Esophagus squamous epithelium (tissue), 4 donors: ENCODE measurements at regions not wholly inside any gene's neighbourhood (a gene's known extent, or its start where the extent isn't known, plus 50 kb on each side); places are given as distances from the start of the nearest gene placed in this dataset.

Experiments used
- POLR2A ChIP-seq, 4 donors: fragments of 450-650 bp; IDR thresholded peaks; one replicate each; pipeline ENCODE4 v1.6.1; 2017; ENCODE audit warnings: antibody characterized with exemption in 4 of 4, mild to moderate bottlenecking in 4 of 4, moderate library complexity in 3 of 4
- TF ChIP-seq, protein P1 (sequence below), 6 experiments: fragments of 450-650 bp in 4 of 6; fragments of 200-600 bp in 2 of 6; sonication (generic) in 2 of 6; IDR thresholded peaks; one replicate each; pipeline ENCODE4 v1.5.1; 2016 to 2019; ENCODE audit warnings: antibody characterized with exemption in 6 of 6, mild to moderate bottlenecking in 4 of 6, moderate library complexity in 4 of 6

DNA sequence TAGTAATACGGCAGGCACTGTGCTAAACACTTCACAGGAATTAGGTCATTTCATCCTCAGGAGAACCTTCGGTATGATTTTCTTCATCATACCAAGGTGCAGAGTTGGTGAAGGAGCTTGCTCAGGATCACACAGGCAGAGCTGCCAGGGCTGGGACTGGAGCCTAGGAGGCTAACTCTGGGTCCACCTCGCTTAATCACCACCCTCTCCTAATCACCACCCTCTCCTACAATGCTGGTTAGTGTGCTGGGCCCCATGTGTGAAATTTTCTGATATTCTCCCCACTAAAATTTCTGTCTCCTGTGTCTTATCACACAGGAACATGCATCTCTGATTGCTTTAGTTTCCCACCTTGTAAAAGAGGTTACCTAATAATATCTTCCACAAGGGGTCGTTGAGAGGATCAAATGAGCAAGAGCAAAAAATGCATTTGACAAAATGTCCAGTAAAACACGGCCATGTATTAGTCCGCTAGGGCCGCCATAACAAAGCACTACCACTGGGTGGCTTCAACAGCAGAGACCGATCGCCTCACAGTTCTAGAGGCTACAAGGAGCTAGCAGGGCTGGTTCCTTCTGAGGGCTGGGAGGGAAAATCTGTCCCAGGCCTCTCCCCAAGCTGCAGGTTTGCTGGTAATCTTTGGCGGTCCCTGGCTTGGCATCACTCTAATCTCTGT, 128.2 kb upstream of the NFIB start:
- TF ChIP-seq, protein P1, sequence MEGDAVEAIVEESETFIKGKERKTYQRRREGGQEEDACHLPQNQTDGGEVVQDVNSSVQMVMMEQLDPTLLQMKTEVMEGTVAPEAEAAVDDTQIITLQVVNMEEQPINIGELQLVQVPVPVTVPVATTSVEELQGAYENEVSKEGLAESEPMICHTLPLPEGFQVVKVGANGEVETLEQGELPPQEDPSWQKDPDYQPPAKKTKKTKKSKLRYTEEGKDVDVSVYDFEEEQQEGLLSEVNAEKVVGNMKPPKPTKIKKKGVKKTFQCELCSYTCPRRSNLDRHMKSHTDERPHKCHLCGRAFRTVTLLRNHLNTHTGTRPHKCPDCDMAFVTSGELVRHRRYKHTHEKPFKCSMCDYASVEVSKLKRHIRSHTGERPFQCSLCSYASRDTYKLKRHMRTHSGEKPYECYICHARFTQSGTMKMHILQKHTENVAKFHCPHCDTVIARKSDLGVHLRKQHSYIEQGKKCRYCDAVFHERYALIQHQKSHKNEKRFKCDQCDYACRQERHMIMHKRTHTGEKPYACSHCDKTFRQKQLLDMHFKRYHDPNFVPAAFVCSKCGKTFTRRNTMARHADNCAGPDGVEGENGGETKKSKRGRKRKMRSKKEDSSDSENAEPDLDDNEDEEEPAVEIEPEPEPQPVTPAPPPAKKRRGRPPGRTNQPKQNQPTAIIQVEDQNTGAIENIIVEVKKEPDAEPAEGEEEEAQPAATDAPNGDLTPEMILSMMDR (IDR thresholded peaks at IDR 0.05) = no peak
- TF ChIP-seq POLR2A (IDR thresholded peaks at IDR 0.05) = no peak
